ENCODE measurements at regions not wholly inside any gene's neighbourhood (a gene's known extent, or its start where the extent isn't known, plus 50 kb on each side); places are given as distances from the start of the nearest gene placed in this dataset.

- no peaks in the 10 kb centered on the region for H3K4me1 ChIP-seq (replicated peaks in 1 of 2)
- H3K9me3 ChIP-seq (replicated peaks in 1 of 3) = no peaks in the 10 kb centered on the region
- H3K36me3 ChIP-seq (replicated peaks in 1 of 2) = no peaks in the 10 kb centered on the region
- WGBS, 4 donors = 88 to 96% (median 95%) methylated on average over 5 of the region's 5 CpGs
- no peaks in the 10 kb centered on the region for H3K27me3 ChIP-seq
- TF ChIP-seq, protein P1, sequence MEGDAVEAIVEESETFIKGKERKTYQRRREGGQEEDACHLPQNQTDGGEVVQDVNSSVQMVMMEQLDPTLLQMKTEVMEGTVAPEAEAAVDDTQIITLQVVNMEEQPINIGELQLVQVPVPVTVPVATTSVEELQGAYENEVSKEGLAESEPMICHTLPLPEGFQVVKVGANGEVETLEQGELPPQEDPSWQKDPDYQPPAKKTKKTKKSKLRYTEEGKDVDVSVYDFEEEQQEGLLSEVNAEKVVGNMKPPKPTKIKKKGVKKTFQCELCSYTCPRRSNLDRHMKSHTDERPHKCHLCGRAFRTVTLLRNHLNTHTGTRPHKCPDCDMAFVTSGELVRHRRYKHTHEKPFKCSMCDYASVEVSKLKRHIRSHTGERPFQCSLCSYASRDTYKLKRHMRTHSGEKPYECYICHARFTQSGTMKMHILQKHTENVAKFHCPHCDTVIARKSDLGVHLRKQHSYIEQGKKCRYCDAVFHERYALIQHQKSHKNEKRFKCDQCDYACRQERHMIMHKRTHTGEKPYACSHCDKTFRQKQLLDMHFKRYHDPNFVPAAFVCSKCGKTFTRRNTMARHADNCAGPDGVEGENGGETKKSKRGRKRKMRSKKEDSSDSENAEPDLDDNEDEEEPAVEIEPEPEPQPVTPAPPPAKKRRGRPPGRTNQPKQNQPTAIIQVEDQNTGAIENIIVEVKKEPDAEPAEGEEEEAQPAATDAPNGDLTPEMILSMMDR (IDR thresholded peaks at IDR 0.05) = no peak
- intact Hi-C loops (cut with DNase I) = no loop called here
- H3K27ac ChIP-seq = no peak overlapping the region
- no peak overlapping the region for H3K4me3 ChIP-seq
- no peak for DNase-seq
Measured at GRCh38 chr12:25813843-25814242, 144.6 kb upstream of the RASSF8 start.

GRCh38 chr12:25816637-25817036, 141.8 kb upstream of the RASSF8 start:
- Histone ChIP-seq H3K4me3 (no peak overlapping the region), H3K27me3 (peaks cover 3% of the 10 kb centered on the region), H3K9me3 (replicated peaks in 1 of 3) (no peaks in the 10 kb centered on the region), H3K4me1 (replicated peaks in 1 of 2) (no peaks in the 10 kb centered on the region), H3K27ac (no peak overlapping the region), H3K36me3 (replicated peaks in 1 of 2) (no peaks in the 10 kb centered on the region)
- TF ChIP-seq, protein P1 (IDR thresholded peaks at IDR 0.05) = no peak
- no peak for TF ChIP-seq POLR2A (IDR thresholded peaks at IDR 0.05)
- 69 to 93% (median 88%) methylated on average over 3 of the region's 3 CpGs for WGBS, 4 donors
- intact Hi-C loops (cut with DNase I) = no loop called here
- DNase-seq = no peak

GRCh38 chr12:25817166-25817565, 141.3 kb upstream of the RASSF8 start:
- no peak overlapping the region for H3K4me3 ChIP-seq
- no peak overlapping the region for H3K27ac ChIP-seq
- 90 to 97% (median 92%) methylated on average over 2 of the region's 2 CpGs for WGBS, 4 donors
- no peaks in the 10 kb centered on the region for H3K36me3 ChIP-seq (replicated peaks in 1 of 2)
- peaks cover 3% of the 10 kb centered on the region for H3K27me3 ChIP-seq
- DNase-seq = no peak
- TF ChIP-seq POLR2A (IDR thresholded peaks at IDR 0.05) = no peak
- TF ChIP-seq, protein P1 (IDR thresholded peaks at IDR 0.05) = no peak
- H3K4me1 ChIP-seq (replicated peaks in 1 of 2) = no peaks in the 10 kb centered on the region
- no peaks in the 10 kb centered on the region for H3K9me3 ChIP-seq (replicated peaks in 1 of 3)
- intact Hi-C loops (cut with DNase I) = no loop called here

DNA sequence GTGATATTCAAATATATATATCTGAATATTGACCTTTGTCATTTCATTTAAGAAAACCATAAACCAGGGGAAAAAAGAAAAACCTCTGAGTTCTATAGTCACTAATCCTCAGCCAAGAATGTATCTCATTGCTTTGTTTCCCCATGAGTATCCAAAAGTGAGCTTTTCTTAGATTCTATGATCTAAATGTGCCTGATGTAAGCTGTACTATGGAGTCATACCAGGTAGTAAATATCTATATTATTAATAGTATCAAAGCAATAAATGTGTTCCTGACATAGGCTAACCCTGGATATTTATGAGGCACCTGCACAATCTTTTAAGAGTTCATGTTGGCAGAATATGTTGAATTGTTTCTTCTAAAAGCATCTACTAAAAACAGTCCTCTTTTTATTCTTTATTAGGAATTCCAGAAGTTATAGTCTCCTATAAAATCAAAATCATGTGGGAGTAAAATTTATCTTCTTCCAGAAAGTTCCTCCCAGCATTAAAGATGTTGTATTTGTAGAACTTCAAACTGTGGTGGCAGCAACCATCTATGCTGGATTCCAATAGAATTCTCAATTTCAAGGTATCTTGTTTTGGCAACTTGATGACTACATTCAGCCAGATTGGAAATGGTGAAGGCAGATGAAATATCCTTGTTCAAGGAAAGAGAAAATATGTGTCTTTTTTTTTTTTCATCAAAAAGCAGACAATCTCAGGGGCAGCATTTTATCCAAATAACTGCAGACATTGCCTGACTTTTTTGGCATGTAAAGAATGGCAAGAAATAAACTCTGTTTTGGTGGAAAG, 139.7 kb upstream of the RASSF8 start:
- no peak for TF ChIP-seq POLR2A (IDR thresholded peaks at IDR 0.05)
- TF ChIP-seq, protein P1 (IDR thresholded peaks at IDR 0.05) = no peak
- Histone ChIP-seq H3K36me3 (replicated peaks in 1 of 2) (no peaks in the 10 kb centered on the region), H3K9me3 (replicated peaks in 1 of 3) (no peaks in the 10 kb centered on the region), H3K4me1 (replicated peaks in 1 of 2) (no peaks in the 10 kb centered on the region), H3K4me3 (no peak overlapping the region), H3K27ac (no peak overlapping the region), H3K27me3 (peaks cover 9% of the 10 kb centered on the region)
- DNase-seq = no peak
- intact Hi-C loops (cut with DNase I) = no loop called here

All from adrenal gland (tissue), 9 donors.